ENCODE measurements at regions not wholly inside any gene's neighbourhood (a gene's known extent, or its start where the extent isn't known, plus 50 kb on each side); places are given as distances from the start of the nearest gene placed in this dataset.

DNA sequence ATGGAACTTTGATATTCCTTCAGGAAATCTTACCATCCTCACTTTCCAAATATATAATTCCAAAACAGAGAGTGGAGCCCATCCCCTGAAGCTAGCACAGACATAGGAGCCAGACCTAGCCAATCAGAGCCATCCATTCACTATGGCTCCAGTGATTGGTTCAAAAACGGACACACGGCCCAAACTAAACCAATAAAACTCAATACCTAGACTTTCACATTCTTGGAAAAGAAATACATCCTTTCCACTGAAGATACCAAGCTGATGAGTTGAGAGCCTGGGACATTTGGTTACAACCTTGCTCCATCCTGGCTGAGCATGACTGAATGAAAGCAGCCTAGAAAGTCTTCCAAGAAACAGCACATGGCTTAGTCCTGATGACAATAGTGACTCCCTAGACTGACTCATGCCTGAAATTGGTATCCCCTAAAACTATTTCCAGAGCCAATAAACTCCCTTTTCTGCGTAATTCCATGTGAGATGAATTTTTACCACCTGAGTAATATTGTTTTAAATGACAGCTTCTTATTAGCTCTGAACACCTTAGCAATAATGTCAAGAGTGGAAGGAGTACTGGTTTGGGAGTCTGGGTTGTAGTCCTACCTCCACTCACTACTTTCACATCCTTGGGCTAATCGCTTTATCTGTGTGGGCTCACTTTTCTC lies 189.6 kb upstream of the LNX1 start:
- Histone ChIP-seq H3K4me1 (ENCODE audit: control insufficient read depth, insufficient read depth, low read length) (no peaks in the 10 kb centered on the region), H3K27me3 (ENCODE audit: control insufficient read depth, insufficient read depth, low read length) (no peaks in the 10 kb centered on the region), H3K36me3 (ENCODE audit: control insufficient read depth, insufficient read depth, low read length) (no peaks in the 10 kb centered on the region), H3K9me3 (ENCODE audit: control insufficient read depth, insufficient read depth, low read depth, low read length) (no peaks in the 10 kb centered on the region), H3K27ac (ENCODE audit: low read length) (no peak overlapping the region), H3K4me3 (ENCODE audit: low read depth in 2 of 2, low read length in 2 of 2) (no peak overlapping the region)
- ChIA-PET POLR2A (no interaction called here), CTCF (interaction anchor here (0.5 kb wide), 1 partner anchor 480 kb away, joined by 6 read pairs; no protein-coding TSS in a partner anchor)
- DNase-seq (ENCODE audit: low read depth, low spot score) (no peak), ATAC-seq (no peak)
- in situ Hi-C loops (cut with HindIII; ENCODE audit: low pct_unique_long_range_greater_than_20kb, low sequenced_read_pairs): no loop called here
- TF ChIP-seq, protein P1, sequence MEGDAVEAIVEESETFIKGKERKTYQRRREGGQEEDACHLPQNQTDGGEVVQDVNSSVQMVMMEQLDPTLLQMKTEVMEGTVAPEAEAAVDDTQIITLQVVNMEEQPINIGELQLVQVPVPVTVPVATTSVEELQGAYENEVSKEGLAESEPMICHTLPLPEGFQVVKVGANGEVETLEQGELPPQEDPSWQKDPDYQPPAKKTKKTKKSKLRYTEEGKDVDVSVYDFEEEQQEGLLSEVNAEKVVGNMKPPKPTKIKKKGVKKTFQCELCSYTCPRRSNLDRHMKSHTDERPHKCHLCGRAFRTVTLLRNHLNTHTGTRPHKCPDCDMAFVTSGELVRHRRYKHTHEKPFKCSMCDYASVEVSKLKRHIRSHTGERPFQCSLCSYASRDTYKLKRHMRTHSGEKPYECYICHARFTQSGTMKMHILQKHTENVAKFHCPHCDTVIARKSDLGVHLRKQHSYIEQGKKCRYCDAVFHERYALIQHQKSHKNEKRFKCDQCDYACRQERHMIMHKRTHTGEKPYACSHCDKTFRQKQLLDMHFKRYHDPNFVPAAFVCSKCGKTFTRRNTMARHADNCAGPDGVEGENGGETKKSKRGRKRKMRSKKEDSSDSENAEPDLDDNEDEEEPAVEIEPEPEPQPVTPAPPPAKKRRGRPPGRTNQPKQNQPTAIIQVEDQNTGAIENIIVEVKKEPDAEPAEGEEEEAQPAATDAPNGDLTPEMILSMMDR (IDR thresholded peaks at IDR 0.05): no peak
- no peak for TF ChIP-seq SIN3A (IDR thresholded peaks at IDR 0.05; ENCODE audit: borderline replicate concordance, insufficient read depth, low read depth, low read length)
- TF ChIP-seq POLR2AphosphoS5 (IDR thresholded peaks at IDR 0.05; ENCODE audit: low read depth, low read length): no peak
- no peak for TF ChIP-seq TCF7L2 (IDR thresholded peaks at IDR 0.05; ENCODE audit: low read depth, low read length)
- TF ChIP-seq, protein P2, sequence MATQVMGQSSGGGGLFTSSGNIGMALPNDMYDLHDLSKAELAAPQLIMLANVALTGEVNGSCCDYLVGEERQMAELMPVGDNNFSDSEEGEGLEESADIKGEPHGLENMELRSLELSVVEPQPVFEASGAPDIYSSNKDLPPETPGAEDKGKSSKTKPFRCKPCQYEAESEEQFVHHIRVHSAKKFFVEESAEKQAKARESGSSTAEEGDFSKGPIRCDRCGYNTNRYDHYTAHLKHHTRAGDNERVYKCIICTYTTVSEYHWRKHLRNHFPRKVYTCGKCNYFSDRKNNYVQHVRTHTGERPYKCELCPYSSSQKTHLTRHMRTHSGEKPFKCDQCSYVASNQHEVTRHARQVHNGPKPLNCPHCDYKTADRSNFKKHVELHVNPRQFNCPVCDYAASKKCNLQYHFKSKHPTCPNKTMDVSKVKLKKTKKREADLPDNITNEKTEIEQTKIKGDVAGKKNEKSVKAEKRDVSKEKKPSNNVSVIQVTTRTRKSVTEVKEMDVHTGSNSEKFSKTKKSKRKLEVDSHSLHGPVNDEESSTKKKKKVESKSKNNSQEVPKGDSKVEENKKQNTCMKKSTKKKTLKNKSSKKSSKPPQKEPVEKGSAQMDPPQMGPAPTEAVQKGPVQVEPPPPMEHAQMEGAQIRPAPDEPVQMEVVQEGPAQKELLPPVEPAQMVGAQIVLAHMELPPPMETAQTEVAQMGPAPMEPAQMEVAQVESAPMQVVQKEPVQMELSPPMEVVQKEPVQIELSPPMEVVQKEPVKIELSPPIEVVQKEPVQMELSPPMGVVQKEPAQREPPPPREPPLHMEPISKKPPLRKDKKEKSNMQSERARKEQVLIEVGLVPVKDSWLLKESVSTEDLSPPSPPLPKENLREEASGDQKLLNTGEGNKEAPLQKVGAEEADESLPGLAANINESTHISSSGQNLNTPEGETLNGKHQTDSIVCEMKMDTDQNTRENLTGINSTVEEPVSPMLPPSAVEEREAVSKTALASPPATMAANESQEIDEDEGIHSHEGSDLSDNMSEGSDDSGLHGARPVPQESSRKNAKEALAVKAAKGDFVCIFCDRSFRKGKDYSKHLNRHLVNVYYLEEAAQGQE (IDR thresholded peaks at IDR 0.05; ENCODE audit: insufficient read depth in 1 of 2, low read depth in 2 of 2, low read length in 1 of 2): no peak
- intact Hi-C loops (cut with micrococcal nuclease; ENCODE audit: unreplicated experiment): no loop called here
- no TSS peak for BruUV-seq (replicated peaks)

DNA sequence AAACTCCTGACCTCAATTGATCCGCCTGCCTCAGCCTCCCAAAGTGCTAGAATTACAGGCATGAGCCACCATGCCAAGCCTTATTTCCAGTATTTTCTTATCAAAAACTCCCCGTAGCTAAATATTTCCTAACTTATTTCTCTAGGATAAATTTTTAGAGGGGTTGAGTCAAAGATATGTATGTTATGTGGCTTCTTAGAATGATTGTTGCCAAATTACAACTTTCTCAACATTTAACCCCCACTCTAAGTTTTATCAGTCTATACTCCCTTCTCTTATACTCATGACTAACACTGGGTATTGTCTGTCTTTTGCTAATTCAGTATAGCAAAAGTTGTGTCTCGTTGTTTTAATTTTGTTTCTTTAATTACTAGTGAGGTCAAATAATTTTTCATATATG lies 187.7 kb upstream of the LNX1 start:
- H3K27me3 ChIP-seq (ENCODE audit: control insufficient read depth, insufficient read depth, low read length): no peaks in the 10 kb centered on the region
- no peak for DNase-seq (ENCODE audit: low read depth, low spot score)
- H3K36me3 ChIP-seq (ENCODE audit: control insufficient read depth, insufficient read depth, low read length): no peaks in the 10 kb centered on the region
- H3K27ac ChIP-seq (ENCODE audit: low read length): no peak overlapping the region
- no TSS peak for BruUV-seq (replicated peaks)
- no peaks in the 10 kb centered on the region for H3K9me3 ChIP-seq (ENCODE audit: control insufficient read depth, insufficient read depth, low read depth, low read length)
- intact Hi-C loops (cut with micrococcal nuclease; ENCODE audit: unreplicated experiment) (no loop called here), in situ Hi-C loops (cut with HindIII; ENCODE audit: low pct_unique_long_range_greater_than_20kb, low sequenced_read_pairs) (no loop called here)
- no peak for TF ChIP-seq POLR2AphosphoS5 (IDR thresholded peaks at IDR 0.05; ENCODE audit: low read depth, low read length)
- TF ChIP-seq, protein P1 (IDR thresholded peaks at IDR 0.05): no peak
- no peak for TF ChIP-seq SIN3A (IDR thresholded peaks at IDR 0.05; ENCODE audit: borderline replicate concordance, insufficient read depth, low read depth, low read length)
- TF ChIP-seq TCF7L2 (IDR thresholded peaks at IDR 0.05; ENCODE audit: low read depth, low read length): no peak
- TF ChIP-seq, protein P2 (IDR thresholded peaks at IDR 0.05; ENCODE audit: insufficient read depth in 1 of 2, low read depth in 2 of 2, low read length in 1 of 2): no peak
- ChIA-PET POLR2A (no interaction called here), CTCF (no interaction called here)
- ATAC-seq: no peak
- no peaks in the 10 kb centered on the region for H3K4me1 ChIP-seq (ENCODE audit: control insufficient read depth, insufficient read depth, low read length)
- H3K4me3 ChIP-seq (ENCODE audit: low read depth in 2 of 2, low read length in 2 of 2): no peak overlapping the region

All from Panc1 (cell line).